H9 (cell line): ENCODE measurements at regions not wholly inside any gene's neighbourhood (a gene's known extent, or its start where the extent isn't known, plus 50 kb on each side); places are given as distances from the start of the nearest gene placed in this dataset.
"Not testable (repeated sequence)": the region's sequence is repeated elsewhere in the genome, so short reads cannot be mapped to it uniquely, and the experiment has no call there.

Experiments used
- DNase-seq: peaks from one replicate; pipeline ENCODE4 v3.0.0-alpha.2; 2017
- H2AFZ ChIP-seq: one replicate; pipeline ENCODE4 v1.6.1; 2013; ENCODE audit warnings: mild to moderate bottlenecking, low read length, control low read depth, moderate library complexity
- H2AK5ac ChIP-seq: 2 replicates; pipeline ENCODE4 v1.6.1; 2013; ENCODE audit warnings: low read length, control low read depth, mixed read lengths; ENCODE audit not compliant: insufficient read length
- H2BK120ac ChIP-seq: one replicate; pipeline ENCODE4 v1.6.1; 2013; ENCODE audit warnings: low read depth, mild to moderate bottlenecking, low read length, control low read depth, inconsistent platforms; ENCODE audit not compliant: poor library complexity, severe bottlenecking
- H2BK12ac ChIP-seq: 2 replicates; pipeline ENCODE4 v1.6.1; 2013; ENCODE audit warnings: low read length, control low read depth, mixed read lengths, low read depth; ENCODE audit not compliant: insufficient read length
- H2BK15ac ChIP-seq: 2 replicates; pipeline ENCODE4 v1.6.1; 2013; ENCODE audit warnings: low read depth, low read length, control low read depth
- H2BK20ac ChIP-seq: one replicate; pipeline ENCODE4 v1.6.1; 2013; ENCODE audit warnings: low read depth, mild to moderate bottlenecking, low read length, control low read depth, inconsistent platforms; ENCODE audit not compliant: poor library complexity, severe bottlenecking
- H2BK5ac ChIP-seq: 2 replicates; pipeline ENCODE4 v1.6.1; 2013; ENCODE audit warnings: low read length, control low read depth, mixed read lengths; ENCODE audit not compliant: insufficient read length
- H3K14ac ChIP-seq: 2 replicates; pipeline ENCODE4 v1.6.1; 2013; ENCODE audit warnings: low read length, control low read depth; ENCODE audit not compliant: insufficient read depth
- H3K18ac ChIP-seq: 2 replicates; pipeline ENCODE4 v1.6.1; 2013; ENCODE audit warnings: low read depth, mild to moderate bottlenecking, mixed read lengths, low read length, control low read depth; ENCODE audit not compliant: insufficient read length
- H3K23ac ChIP-seq: 2 replicates; pipeline ENCODE4 v1.6.1; 2013; ENCODE audit warnings: low read length, control low read depth, mixed read lengths, low read depth; ENCODE audit not compliant: insufficient read length
- H3K23me2 ChIP-seq: 2 replicates; pipeline ENCODE4 v1.6.1; 2013; ENCODE audit warnings: low read depth, mild to moderate bottlenecking, mixed read lengths, low read length, control low read depth; ENCODE audit not compliant: insufficient read length, poor library complexity, severe bottlenecking
- H3K27ac ChIP-seq: 2 replicates; pipeline ENCODE4 v1.5.1; 2013; ENCODE audit warnings: low read length, control low read depth, mixed read lengths, low read depth; ENCODE audit not compliant: insufficient read length
- H3K27me3 ChIP-seq: 2 replicates; pipeline ENCODE4 v1.6.1; 2013; ENCODE audit warnings: low read length, control low read depth, inconsistent platforms; ENCODE audit not compliant: insufficient read depth
- H3K4ac ChIP-seq: 2 replicates; pipeline ENCODE4 v1.6.1; 2013; ENCODE audit warnings: low read depth, mild to moderate bottlenecking, control low read depth, inconsistent platforms, low read length, moderate library complexity
- H3K4me1 ChIP-seq: 2 replicates; pipeline ENCODE4 v1.6.1; 2013; ENCODE audit warnings: low read length, control low read depth, inconsistent platforms; ENCODE audit not compliant: insufficient read depth
- H3K4me2 ChIP-seq: 2 replicates; pipeline ENCODE4 v1.6.1; 2013; ENCODE audit warnings: low read length, control low read depth, mixed read lengths; ENCODE audit not compliant: insufficient read length, insufficient read depth
- H3K56ac ChIP-seq: 2 replicates; pipeline ENCODE4 v1.6.1; 2013; ENCODE audit warnings: low read depth, mild to moderate bottlenecking, mixed read lengths, low read length, control low read depth; ENCODE audit not compliant: insufficient read length
- H3K79me1 ChIP-seq: 2 replicates; pipeline ENCODE4 v1.6.1; 2013; ENCODE audit warnings: low read depth, mild to moderate bottlenecking, moderate library complexity, low read length, control low read depth, inconsistent platforms; ENCODE audit not compliant: insufficient read depth, poor library complexity, severe bottlenecking
- H3K79me2 ChIP-seq: 2 replicates; pipeline ENCODE4 v1.6.1; 2013; ENCODE audit warnings: low read length, control low read depth, inconsistent platforms; ENCODE audit not compliant: insufficient read depth
- H3K9ac ChIP-seq: 2 replicates; pipeline ENCODE4 v1.6.1; 2013; ENCODE audit warnings: low read length, control low read depth, mixed read lengths; ENCODE audit not compliant: insufficient read length; ENCODE audit errors: extremely low read depth
- H3K9me3 ChIP-seq: one replicate; pipeline ENCODE4 v1.6.1; 2013; ENCODE audit warnings: low read depth, low read length, inconsistent platforms; ENCODE audit not compliant: control insufficient read depth
- H3T11ph ChIP-seq: one replicate; pipeline ENCODE4 v1.6.1; 2013; ENCODE audit warnings: mild to moderate bottlenecking, low read length, control low read depth, inconsistent platforms
- H4K20me1 ChIP-seq: one replicate; pipeline ENCODE4 v1.6.1; 2013; ENCODE audit not compliant: control insufficient read depth, insufficient read length, insufficient read depth
- H4K5ac ChIP-seq: 2 replicates; pipeline ENCODE4 v1.6.1; 2013; ENCODE audit warnings: low read depth, mild to moderate bottlenecking, mixed read lengths, low read length, control low read depth; ENCODE audit not compliant: insufficient read length
- H4K8ac ChIP-seq: replicated peaks from 2 replicates; pipeline ENCODE4 v1.6.1; 2013; ENCODE audit warnings: low read length, control low read depth, mixed read lengths, low read depth; ENCODE audit not compliant: insufficient read length
- H4K91ac ChIP-seq: 2 replicates; pipeline ENCODE4 v1.6.1; 2013; ENCODE audit warnings: low read depth, mild to moderate bottlenecking, moderate library complexity, mixed read lengths, low read length, control low read depth; ENCODE audit not compliant: insufficient read length
- H3K27ac Mint-ChIP-seq, 3 experiments: 2 replicates in 2 of 3; 3 replicates in 1 of 3; pipeline ENCODE4 v1.8.0; 2020 to 2021; ENCODE audit warnings: mixed read lengths in 3 of 3, mild to moderate bottlenecking in 1 of 3, moderate library complexity in 1 of 3
- H3K27me3 Mint-ChIP-seq: 2 replicates; pipeline ENCODE4 v1.8.0; 2021; ENCODE audit warnings: low read depth, mild to moderate bottlenecking, moderate library complexity, mixed read lengths
- H3K36me3 Mint-ChIP-seq, 3 experiments: 2 replicates in 2 of 3; 3 replicates in 1 of 3; pipeline ENCODE4 v1.8.0; 2020 to 2021; ENCODE audit warnings: low read depth in 3 of 3, mixed read lengths in 3 of 3; ENCODE audit not compliant: insufficient read depth in 1 of 3
- H3K4me1 Mint-ChIP-seq, 2 experiments: 2 replicates each; pipeline ENCODE4 v1.8.0; 2020; ENCODE audit warnings: mixed read lengths in 2 of 2
- H3K4me3 Mint-ChIP-seq, 2 experiments: 2 replicates in 1 of 2; 3 replicates in 1 of 2; pipeline ENCODE4 v1.8.0; 2020 to 2021; ENCODE audit warnings: mild to moderate bottlenecking in 2 of 2, mixed read lengths in 2 of 2, moderate library complexity in 1 of 2
- H3K9me3 Mint-ChIP-seq, 2 experiments: 2 replicates in 1 of 2; 3 replicates in 1 of 2; pipeline ENCODE4 v1.8.0; 2020; ENCODE audit warnings: mild to moderate bottlenecking in 2 of 2, mixed read lengths in 2 of 2, moderate library complexity in 1 of 2
- CTCF ChIP-seq: fragments of 200-600 bp; sonication (generic); conservative IDR thresholded peaks from 3 replicates; pipeline ENCODE4 v1.8.0; 2021; ENCODE audit warnings: antibody characterized with exemption, mild to moderate bottlenecking
- WGBS: extraction: QIAGEN DNeasy Blood & Tissue Kit; methylation state at CpG from one replicate; pipeline ENCODE4 v1.1.7; 2013; ENCODE audit warnings: missing lambda C conversion rate, low lambda C conversion rate, mixed read lengths; ENCODE audit not compliant: insufficient read length; ENCODE audit errors: extremely low coverage; 5-methylcytosine and 5-hydroxymethylcytosine counted together

- Histone ChIP-seq H3K4me2 (no peak overlapping the region), H3K27ac (no peak overlapping the region), H3K56ac (no peak overlapping the region), H4K5ac (no peak overlapping the region), H3K4ac (no peak overlapping the region), H2BK120ac (no peak overlapping the region), H4K91ac (no peak overlapping the region), H3K18ac (no peak overlapping the region), H2BK15ac (no peak overlapping the region), H4K8ac (no peak overlapping the region), H3K14ac (no peak overlapping the region), H3K23ac (no peak overlapping the region), H3K79me1 (no peaks in the 10 kb centered on the region), H2BK20ac (no peak overlapping the region), H2BK12ac (no peak overlapping the region), H3K79me2 (no peaks in the 10 kb centered on the region), H3K27me3 (no peaks in the 10 kb centered on the region), H2AFZ (no peak overlapping the region), H3K4me1 (no peaks in the 10 kb centered on the region), H3K23me2 (no peaks in the 10 kb centered on the region), H3K9ac (no peak overlapping the region), H3T11ph (no peak overlapping the region), H2AK5ac (no peak overlapping the region), H3K9me3 (no peaks in the 10 kb centered on the region), H2BK5ac (no peak overlapping the region), H4K20me1 (no peaks in the 10 kb centered on the region)
- TF ChIP-seq CTCF: no peak
- no CpG with 5 or more reads among the region's 9 CpGs for WGBS
- DNase-seq: no peak
- Mint-ChIP-seq H3K27me3 (peaks cover 3% of the 10 kb centered on the region), H3K27ac (no peak overlapping the region), H3K9me3 (no peaks in the 10 kb centered on the region), H3K36me3 (no peaks in the 10 kb centered on the region), H3K4me1 (peaks cover 5 to 9% of the 10 kb centered on the region in 2 experiments; a peak in 3 of 4 replicates), H3K4me3 (no peak overlapping the region)
Observed at GRCh38 chr4:26197018-26197779, 123.6 kb upstream of the RBPJ start.

- not testable (repeated sequence) for H2BK20ac ChIP-seq, H3K36me3 Mint-ChIP-seq, H3K23ac ChIP-seq, H3K23me2 ChIP-seq, H3K27me3 Mint-ChIP-seq, H2BK12ac ChIP-seq, DNase-seq, H3K27me3 ChIP-seq, H3K4ac ChIP-seq, H3K4me1 Mint-ChIP-seq, H4K91ac ChIP-seq, H2AK5ac ChIP-seq, H4K20me1 ChIP-seq, H2BK120ac ChIP-seq, H3K27ac ChIP-seq, H3T11ph ChIP-seq, H3K9me3 Mint-ChIP-seq, H3K4me2 ChIP-seq, H3K27ac Mint-ChIP-seq, H4K8ac ChIP-seq, H3K9me3 ChIP-seq, H3K14ac ChIP-seq, H3K4me3 Mint-ChIP-seq, H2AFZ ChIP-seq, H4K5ac ChIP-seq, H3K9ac ChIP-seq, H3K18ac ChIP-seq, H3K79me1 ChIP-seq, H3K56ac ChIP-seq, H2BK15ac ChIP-seq, H2BK5ac ChIP-seq, H3K79me2 ChIP-seq, H3K4me1 ChIP-seq
- 100% methylated on average over 1 of the region's 8 CpGs for WGBS
Observed at GRCh38 chr4:26198931-26199330, 121.9 kb upstream of the RBPJ start.
